Cardiac muscle cell (in vitro differentiated cells and primary cell): ENCODE measurements at regions not wholly inside any gene's neighbourhood (a gene's known extent, or its start where the extent isn't known, plus 50 kb on each side); places are given as distances from the start of the nearest gene placed in this dataset.

ENCODE experiments used
- DNase-seq, 2 donors: peaks; one replicate each; pipeline versions ENCODE4 v3.0.0 to v3.0.0-alpha.2; 2010 to 2017; ENCODE audit warnings: low read depth in 1 of 2, low spot score in 1 of 2
- H3K27ac ChIP-seq: fragments of 200-600 bp; sonication (generic); 2 replicates; pipeline ENCODE4 v1.5.1; 2016
- H3K27me3 ChIP-seq: fragments of 200-600 bp; sonication (generic); 2 replicates; pipeline ENCODE4 v1.6.0; 2016; ENCODE audit warnings: control low read depth
- H3K36me3 ChIP-seq: fragments of 200-600 bp; sonication (generic); 2 replicates; pipeline ENCODE4 v1.5.1; 2016; ENCODE audit warnings: control low read depth
- H3K4me1 ChIP-seq: fragments of 200-600 bp; sonication (generic); 2 replicates; pipeline ENCODE4 v1.8.1; 2017; ENCODE audit warnings: low read depth, mild to moderate bottlenecking, mixed run types
- H3K4me3 ChIP-seq: fragments of 200-600 bp; sonication (generic); 2 replicates; pipeline ENCODE4 v1.5.1; 2016; ENCODE audit warnings: mild to moderate bottlenecking
- H3K9me3 ChIP-seq: fragments of 200-600 bp; sonication (generic); 2 replicates; pipeline ENCODE4 v1.5.1; 2017; ENCODE audit warnings: low read depth, mild to moderate bottlenecking, control low read depth
- CTCF ChIP-seq: IDR thresholded peaks from 2 replicates; pipeline ENCODE4 v1.5.1; 2012; ENCODE audit warnings: low read depth, mild to moderate bottlenecking, low read length

GRCh38 chr6:144886682-144887081 is 601.5 kb downstream of the UTRN start:
- Histone ChIP-seq H3K4me1 (peaks cover 34% of the 10 kb centered on the region), H3K4me3 (no peak overlapping the region), H3K27ac (peak overlapping the region; percentile 69), H3K27me3 (no peaks in the 10 kb centered on the region), H3K9me3 (no peaks in the 10 kb centered on the region), H3K36me3 (no peaks in the 10 kb centered on the region)
- peak in 1 of 2 donors; percentile 41 for DNase-seq
- TF ChIP-seq CTCF = no peak

GRCh38 chr6:144888621-144889020 is 603.5 kb downstream of the UTRN start:
- DNase-seq = no peak
- Histone ChIP-seq H3K27me3 (no peaks in the 10 kb centered on the region), H3K27ac (no peak overlapping the region), H3K36me3 (no peaks in the 10 kb centered on the region), H3K4me1 (peaks cover 37% of the 10 kb centered on the region), H3K4me3 (no peak overlapping the region), H3K9me3 (no peaks in the 10 kb centered on the region)
- TF ChIP-seq CTCF = no peak

- no peaks in the 10 kb centered on the region for H3K27me3 ChIP-seq
- no peak for DNase-seq
Measured at GRCh38 chr6:144893680-144894151, 608.6 kb downstream of the UTRN start.

GRCh38 chr6:144894240-144894639 is 609.1 kb downstream of the UTRN start:
- Histone ChIP-seq H3K4me3 (no peak overlapping the region), H3K36me3 (no peaks in the 10 kb centered on the region), H3K27ac (no peak overlapping the region), H3K27me3 (no peaks in the 10 kb centered on the region), H3K9me3 (no peaks in the 10 kb centered on the region), H3K4me1 (peaks cover 9% of the 10 kb centered on the region)
- no peak for TF ChIP-seq CTCF
- DNase-seq = no peak

More at GRCh38 chr6:144893680-144894151, 608.6 kb downstream of the UTRN start:
- TF ChIP-seq CTCF = no peak
- H3K4me3 ChIP-seq = no peak overlapping the region
- H3K27ac ChIP-seq = no peak overlapping the region
- H3K9me3 ChIP-seq = no peaks in the 10 kb centered on the region
- H3K4me1 ChIP-seq = peaks cover 9% of the 10 kb centered on the region
- H3K36me3 ChIP-seq = no peaks in the 10 kb centered on the region

GRCh38 chr6:144895313-144896278 is 610.5 kb downstream of the UTRN start:
- Histone ChIP-seq H3K9me3 (no peaks in the 10 kb centered on the region), H3K36me3 (no peaks in the 10 kb centered on the region), H3K4me3 (no peak overlapping the region), H3K27me3 (no peaks in the 10 kb centered on the region), H3K4me1 (peaks cover 9% of the 10 kb centered on the region), H3K27ac (no peak overlapping the region)
- no peak for TF ChIP-seq CTCF
- no peak for DNase-seq
